Activated CD4-positive, alpha-beta memory T cell treated with anti-CD3 and anti-CD28 coated beads for 36 hours (primary cell): ENCODE measurements at regions not wholly inside any gene's neighbourhood (a gene's known extent, or its start where the extent isn't known, plus 50 kb on each side); places are given as distances from the start of the nearest gene placed in this dataset.

Experiments used
- CTCF ChIA-PET: fragments of 350-600 bp; sonication (Branson Sonifier 250); formaldehyde crosslinking; loops from one replicate; lab custom pipeline; 2021; ENCODE audit warnings: antibody characterized with exemption, inconsistent platforms; lab: Charles Lee
- POLR2A ChIA-PET: fragments of 350-600 bp; sonication (Branson Sonifier 250); formaldehyde crosslinking; loops from one replicate; lab custom pipeline; 2021; ENCODE audit warnings: antibody characterized with exemption; lab: Charles Lee
- DNase-seq: peaks from one replicate; pipeline ENCODE4 v3.0.0-alpha.2; 2020
- H3K27ac Mint-ChIP-seq: one replicate; pipeline ENCODE4 v1.8.0; 2021; ENCODE audit warnings: mixed read lengths
- H3K27me3 Mint-ChIP-seq: one replicate; pipeline ENCODE4 v1.8.0; 2021; ENCODE audit warnings: mixed read lengths
- H3K36me3 Mint-ChIP-seq: one replicate; pipeline ENCODE4 v1.8.0; 2021; ENCODE audit warnings: mixed read lengths
- H3K4me1 Mint-ChIP-seq: one replicate; pipeline ENCODE4 v1.8.0; 2021; ENCODE audit warnings: low read depth, mixed read lengths
- H3K4me3 Mint-ChIP-seq: one replicate; pipeline ENCODE4 v1.8.0; 2021; ENCODE audit warnings: mild to moderate bottlenecking, mixed read lengths
- H3K9me3 Mint-ChIP-seq: one replicate; pipeline ENCODE4 v1.8.0; 2021; ENCODE audit warnings: mixed read lengths
- intact Hi-C: fragments of 100-400 bp; cut with micrococcal nuclease; formaldehyde crosslinking; loops from one replicate; pipeline ENCODE4 v1.15.1; 2023

- Mint-ChIP-seq H3K4me3 (no peak overlapping the region), H3K36me3 (no peaks in the 10 kb centered on the region), H3K4me1 (no peaks in the 10 kb centered on the region), H3K27ac (no peak overlapping the region), H3K27me3 (no peaks in the 10 kb centered on the region), H3K9me3 (peaks cover 14% of the 10 kb centered on the region)
- POLR2A ChIA-PET, result no interaction called here
- intact Hi-C loops, result no loop called here
- CTCF ChIA-PET, result no interaction called here
- no peak for DNase-seq
These were observed 223.7 kb upstream of the PCDH15 start for GRCh38 chr10:55024713-55025112.

GRCh38 chr10:55019439-55019838 is 218.4 kb upstream of the PCDH15 start:
- ChIA-PET CTCF (no interaction called here), POLR2A (no interaction called here)
- Mint-ChIP-seq H3K27ac (no peak overlapping the region), H3K27me3 (no peaks in the 10 kb centered on the region), H3K4me1 (no peaks in the 10 kb centered on the region), H3K9me3 (peaks cover 15% of the 10 kb centered on the region), H3K36me3 (no peaks in the 10 kb centered on the region), H3K4me3 (no peak overlapping the region)
- no peak for DNase-seq
- intact Hi-C loops, result no loop called here

- ChIA-PET POLR2A (no interaction called here), CTCF (no interaction called here)
- Mint-ChIP-seq H3K27ac (no peak overlapping the region), H3K9me3 (peaks cover 15% of the 10 kb centered on the region), H3K36me3 (no peaks in the 10 kb centered on the region), H3K4me1 (no peaks in the 10 kb centered on the region), H3K4me3 (no peak overlapping the region), H3K27me3 (no peaks in the 10 kb centered on the region)
- intact Hi-C loops, result no loop called here
- no peak for DNase-seq
These were observed 212.3 kb upstream of the PCDH15 start for GRCh38 chr10:55013318-55013717.

GRCh38 chr10:55002420-55002819 is 201.4 kb upstream of the PCDH15 start:
- Mint-ChIP-seq H3K27me3 (no peaks in the 10 kb centered on the region), H3K4me1 (no peaks in the 10 kb centered on the region), H3K9me3 (peaks cover 15% of the 10 kb centered on the region), H3K4me3 (no peak overlapping the region), H3K36me3 (no peaks in the 10 kb centered on the region), H3K27ac (no peak overlapping the region)
- CTCF ChIA-PET, result no interaction called here
- DNase-seq, result no peak
- POLR2A ChIA-PET, result no interaction called here
- intact Hi-C loops, result no loop called here

GRCh38 chr10:55001422-55001821 is 200.4 kb upstream of the PCDH15 start:
- H3K9me3 Mint-ChIP-seq, result peaks cover 15% of the 10 kb centered on the region
- no peaks in the 10 kb centered on the region for H3K4me1 Mint-ChIP-seq
- intact Hi-C loops, result no loop called here
- CTCF ChIA-PET, result no interaction called here
- no peak overlapping the region for H3K27ac Mint-ChIP-seq
- H3K4me3 Mint-ChIP-seq, result no peak overlapping the region
- POLR2A ChIA-PET, result no interaction called here
- no peaks in the 10 kb centered on the region for H3K27me3 Mint-ChIP-seq
- no peaks in the 10 kb centered on the region for H3K36me3 Mint-ChIP-seq
- DNase-seq, result no peak

DNA sequence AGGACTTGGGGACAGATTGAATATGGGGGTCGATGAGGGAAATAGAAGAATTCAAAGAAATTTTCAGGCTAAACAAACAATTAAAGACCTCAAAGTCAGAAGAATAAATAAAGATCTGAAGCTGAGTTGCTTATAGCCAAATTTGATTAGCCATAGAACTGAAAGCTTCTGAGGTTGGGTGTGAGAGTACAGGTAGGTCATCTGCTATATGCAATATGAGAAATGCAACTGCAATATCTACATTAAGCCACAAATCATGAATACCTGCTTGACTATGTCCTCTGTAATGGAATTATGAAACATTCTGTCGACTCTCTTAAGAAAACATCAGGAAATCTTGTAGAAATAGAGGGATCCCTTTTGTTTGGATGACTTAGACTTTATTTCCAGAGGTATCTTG is 192.1 kb upstream of the PCDH15 start:
- peaks cover 21% of the 10 kb centered on the region for H3K9me3 Mint-ChIP-seq
- CTCF ChIA-PET, result interaction anchor here (0.6 kb wide), 1 partner anchor 69 kb away, joined by 4 read pairs; no protein-coding TSS in a partner anchor
- no peaks in the 10 kb centered on the region for H3K4me1 Mint-ChIP-seq
- no peaks in the 10 kb centered on the region for H3K36me3 Mint-ChIP-seq
- no peak for DNase-seq
- H3K27ac Mint-ChIP-seq, result no peak overlapping the region
- no peak overlapping the region for H3K4me3 Mint-ChIP-seq
- POLR2A ChIA-PET, result no interaction called here
- H3K27me3 Mint-ChIP-seq, result no peaks in the 10 kb centered on the region
- intact Hi-C loops, result no loop called here

GRCh38 chr10:54985732-54986131 is 184.7 kb upstream of the PCDH15 start:
- ChIA-PET POLR2A (no interaction called here), CTCF (no interaction called here)
- Mint-ChIP-seq H3K9me3 (peaks cover 25% of the 10 kb centered on the region), H3K4me1 (no peaks in the 10 kb centered on the region), H3K36me3 (no peaks in the 10 kb centered on the region), H3K27ac (no peak overlapping the region), H3K27me3 (no peaks in the 10 kb centered on the region), H3K4me3 (no peak overlapping the region)
- no peak for DNase-seq
- intact Hi-C loops, result no loop called here

DNA sequence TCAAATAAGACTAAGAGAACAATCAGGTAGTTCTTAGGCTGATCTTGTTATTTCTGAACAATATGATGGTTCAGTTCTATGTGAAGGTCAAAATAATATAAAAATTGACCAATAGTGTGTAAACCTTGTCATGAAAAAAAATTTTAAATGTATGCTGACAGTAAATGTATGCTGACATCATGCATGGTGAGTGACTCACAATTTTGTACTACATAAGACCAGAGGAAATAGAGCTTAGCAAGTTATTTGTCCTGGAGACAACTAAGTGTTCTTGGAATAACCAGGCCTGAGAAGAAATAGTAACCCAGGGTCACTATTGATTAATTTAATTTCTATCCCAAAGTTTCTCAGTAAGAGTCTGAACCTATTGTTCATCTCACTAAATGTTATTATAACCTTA is 182.2 kb upstream of the PCDH15 start:
- H3K27ac Mint-ChIP-seq, result no peak overlapping the region
- no peak overlapping the region for H3K4me3 Mint-ChIP-seq
- no peaks in the 10 kb centered on the region for H3K36me3 Mint-ChIP-seq
- peaks cover 19% of the 10 kb centered on the region for H3K9me3 Mint-ChIP-seq
- DNase-seq, result no peak
- CTCF ChIA-PET, result no interaction called here
- POLR2A ChIA-PET, result no interaction called here
- intact Hi-C loops, result no loop called here
- no peaks in the 10 kb centered on the region for H3K4me1 Mint-ChIP-seq
- no peaks in the 10 kb centered on the region for H3K27me3 Mint-ChIP-seq

DNA sequence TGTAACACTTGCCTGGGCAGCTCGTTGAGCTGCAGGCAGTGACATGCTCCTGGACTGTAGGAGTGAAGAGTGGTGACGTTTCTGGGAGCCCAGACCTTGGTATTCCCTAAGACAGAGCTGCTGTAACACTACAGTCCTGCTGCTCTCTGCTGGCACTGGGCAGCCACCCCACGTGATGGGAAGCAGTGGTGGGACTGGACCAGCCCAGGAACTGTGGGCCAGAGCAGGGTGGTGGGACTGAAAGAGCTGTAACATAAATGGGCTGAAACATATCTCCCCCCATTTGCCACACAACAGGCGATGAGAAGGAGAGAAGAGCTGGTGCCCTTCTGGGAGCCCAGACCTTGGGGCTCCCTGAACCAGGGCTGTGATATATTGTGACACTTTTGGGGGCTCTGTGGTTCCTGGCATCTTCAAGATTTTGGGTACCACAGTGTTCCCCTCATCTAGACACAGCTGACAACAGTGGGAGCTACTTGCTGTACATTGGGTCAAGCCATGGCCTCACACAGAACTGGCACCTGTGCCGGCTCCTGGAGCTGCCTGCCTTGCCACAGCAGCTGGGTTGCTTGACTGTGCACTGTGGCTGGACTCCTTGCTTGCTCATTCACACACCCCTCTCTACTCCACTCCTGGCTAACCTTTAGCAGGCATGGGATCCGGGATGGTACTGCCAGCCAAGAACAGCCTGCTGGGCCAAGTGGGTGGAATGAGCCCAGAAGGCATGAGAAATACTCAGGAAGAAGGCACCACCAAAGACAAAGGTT is 161.3 kb upstream of the PCDH15 start:
- H3K9me3 Mint-ChIP-seq, result peaks cover 11% of the 10 kb centered on the region
- no peaks in the 10 kb centered on the region for H3K36me3 Mint-ChIP-seq
- ChIA-PET POLR2A (no interaction called here), CTCF (no interaction called here)
- H3K27ac Mint-ChIP-seq, result no peak overlapping the region
- H3K27me3 Mint-ChIP-seq, result no peaks in the 10 kb centered on the region
- intact Hi-C loops, result no loop called here
- no peak for DNase-seq
- H3K4me1 Mint-ChIP-seq, result no peaks in the 10 kb centered on the region
- H3K4me3 Mint-ChIP-seq, result no peak overlapping the region

DNA sequence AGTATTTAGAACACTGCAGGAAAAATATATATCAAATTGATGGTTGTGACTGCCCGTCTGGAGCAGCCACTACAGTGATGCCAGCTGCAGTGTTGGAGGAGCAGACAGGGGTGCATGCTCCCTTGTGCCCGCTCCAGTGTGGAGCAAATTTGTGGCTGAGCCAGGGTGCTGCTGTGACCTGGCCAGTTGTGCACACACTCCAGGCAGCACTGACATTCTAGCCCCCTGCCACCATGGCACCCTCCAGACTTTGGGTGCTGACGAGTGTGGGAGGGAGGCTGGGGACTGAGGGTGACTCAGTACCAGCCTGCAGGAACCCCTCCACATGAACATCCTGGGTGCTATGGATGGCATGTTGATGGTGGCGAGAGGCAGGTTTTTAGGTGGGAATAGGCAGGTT is 160.0 kb upstream of the PCDH15 start:
- no peak for DNase-seq
- no peak overlapping the region for H3K27ac Mint-ChIP-seq
- H3K4me1 Mint-ChIP-seq, result no peaks in the 10 kb centered on the region
- intact Hi-C loops, result no loop called here
- CTCF ChIA-PET, result no interaction called here
- H3K9me3 Mint-ChIP-seq, result peaks cover 11% of the 10 kb centered on the region
- POLR2A ChIA-PET, result no interaction called here
- no peak overlapping the region for H3K4me3 Mint-ChIP-seq
- H3K36me3 Mint-ChIP-seq, result no peaks in the 10 kb centered on the region
- H3K27me3 Mint-ChIP-seq, result no peaks in the 10 kb centered on the region

- CTCF ChIA-PET, result no interaction called here
- Mint-ChIP-seq H3K27me3 (no peaks in the 10 kb centered on the region), H3K4me1 (no peaks in the 10 kb centered on the region), H3K9me3 (peaks cover 12% of the 10 kb centered on the region), H3K36me3 (no peaks in the 10 kb centered on the region), H3K4me3 (no peak overlapping the region), H3K27ac (no peak overlapping the region)
- intact Hi-C loops, result no loop called here
- POLR2A ChIA-PET, result no interaction called here
- no peak for DNase-seq
These were observed 157.8 kb upstream of the PCDH15 start for GRCh38 chr10:54958844-54959243.

GRCh38 chr10:54947605-54948004 is 146.6 kb upstream of the PCDH15 start:
- no peak overlapping the region for H3K4me3 Mint-ChIP-seq
- H3K36me3 Mint-ChIP-seq, result no peaks in the 10 kb centered on the region
- intact Hi-C loops, result no loop called here
- ChIA-PET POLR2A (no interaction called here), CTCF (no interaction called here)
- no peak overlapping the region for H3K27ac Mint-ChIP-seq
- no peaks in the 10 kb centered on the region for H3K4me1 Mint-ChIP-seq
- H3K27me3 Mint-ChIP-seq, result no peaks in the 10 kb centered on the region
- DNase-seq, result no peak
- peaks cover 17% of the 10 kb centered on the region for H3K9me3 Mint-ChIP-seq

GRCh38 chr10:54940418-54940817 is 139.4 kb upstream of the PCDH15 start:
- no peaks in the 10 kb centered on the region for H3K27me3 Mint-ChIP-seq
- H3K36me3 Mint-ChIP-seq, result no peaks in the 10 kb centered on the region
- DNase-seq, result no peak
- intact Hi-C loops, result no loop called here
- H3K9me3 Mint-ChIP-seq, result peaks cover 9% of the 10 kb centered on the region
- H3K4me1 Mint-ChIP-seq, result no peaks in the 10 kb centered on the region
- POLR2A ChIA-PET, result no interaction called here
- no peak overlapping the region for H3K4me3 Mint-ChIP-seq
- CTCF ChIA-PET, result no interaction called here
- no peak overlapping the region for H3K27ac Mint-ChIP-seq
